ENCODE measurements at regions not wholly inside any gene's neighbourhood (a gene's known extent, or its start where the extent isn't known, plus 50 kb on each side); places are given as distances from the start of the nearest gene placed in this dataset.
"Not testable (repeated sequence)": the region's sequence is repeated elsewhere in the genome, so short reads cannot be mapped to it uniquely, and the experiment has no call there.

DNA sequence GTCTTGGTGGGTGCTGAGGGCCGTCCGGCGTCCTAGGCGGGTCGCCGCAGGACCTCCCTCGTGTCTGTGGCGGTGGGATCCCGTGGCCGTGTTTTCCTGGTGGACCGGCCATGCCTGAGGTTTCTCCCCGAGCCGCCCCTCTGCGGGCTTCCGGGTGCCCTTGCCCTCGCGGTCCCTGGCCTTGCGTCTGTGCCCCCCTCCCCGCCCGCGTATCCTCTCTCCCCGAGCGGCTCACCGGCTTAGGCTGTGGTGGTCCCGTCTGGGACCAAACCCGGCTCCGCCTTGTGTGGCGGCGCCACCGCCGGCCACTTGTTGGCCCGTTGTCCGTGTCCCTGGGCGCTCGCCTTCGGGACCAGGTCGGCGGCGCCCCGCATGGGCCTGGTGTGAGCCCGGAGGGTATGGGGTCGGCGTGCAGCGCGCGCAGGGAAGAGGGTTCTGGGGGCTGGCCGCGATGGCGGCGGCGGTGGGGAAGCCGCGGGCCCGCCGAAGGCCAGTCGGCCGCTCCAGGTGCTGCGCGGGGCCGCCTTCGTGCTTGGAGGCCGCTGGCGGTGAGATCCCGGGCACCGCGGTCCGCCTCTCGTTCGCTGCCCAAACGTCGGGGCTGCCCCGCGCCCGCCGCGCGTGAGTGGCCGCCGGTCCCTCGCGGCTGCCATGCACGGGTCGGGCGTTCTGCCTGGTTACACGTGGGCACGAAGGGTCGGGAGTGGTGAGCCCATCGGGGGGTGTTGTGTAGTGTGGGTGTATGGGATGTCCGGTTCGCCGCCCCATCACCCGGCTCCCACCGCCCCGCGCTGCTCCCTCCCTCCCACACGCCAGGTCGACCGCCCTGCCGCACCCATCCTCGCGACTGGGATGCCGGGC is 3899.1 kb upstream of the OR11H1 start:
- H3K4me3 ChIP-seq: no peak overlapping the region
- in situ Hi-C loops (cut with MboI; ENCODE audit: low pct_ligation_motif_present in 1 of 4, low pct_unique_long_range_greater_than_20kb in 1 of 4, low sequenced_read_pairs in 3 of 4) (no loop called here), intact Hi-C loops (cut with DNase I; ENCODE audit: low total_unique reads) (no loop called here)
- H3K27me3 ChIP-seq: no peaks in the 10 kb centered on the region
- H3K4me1 ChIP-seq: no peaks in the 10 kb centered on the region
- DNase-seq: no peak
- 95 to 96% methylated on average over 45 to 102 of the region's 102 CpGs for WGBS, 2 donors (ENCODE audit: low coverage in 1 of 2)
- TF ChIP-seq POLR2AphosphoS5 (IDR thresholded peaks at IDR 0.05) (no peak), EP300 (IDR thresholded peaks at IDR 0.05; ENCODE audit: low read depth) (no peak), POLR2A (IDR thresholded peaks at IDR 0.05) (no peak)
- TF ChIP-seq, protein P1, sequence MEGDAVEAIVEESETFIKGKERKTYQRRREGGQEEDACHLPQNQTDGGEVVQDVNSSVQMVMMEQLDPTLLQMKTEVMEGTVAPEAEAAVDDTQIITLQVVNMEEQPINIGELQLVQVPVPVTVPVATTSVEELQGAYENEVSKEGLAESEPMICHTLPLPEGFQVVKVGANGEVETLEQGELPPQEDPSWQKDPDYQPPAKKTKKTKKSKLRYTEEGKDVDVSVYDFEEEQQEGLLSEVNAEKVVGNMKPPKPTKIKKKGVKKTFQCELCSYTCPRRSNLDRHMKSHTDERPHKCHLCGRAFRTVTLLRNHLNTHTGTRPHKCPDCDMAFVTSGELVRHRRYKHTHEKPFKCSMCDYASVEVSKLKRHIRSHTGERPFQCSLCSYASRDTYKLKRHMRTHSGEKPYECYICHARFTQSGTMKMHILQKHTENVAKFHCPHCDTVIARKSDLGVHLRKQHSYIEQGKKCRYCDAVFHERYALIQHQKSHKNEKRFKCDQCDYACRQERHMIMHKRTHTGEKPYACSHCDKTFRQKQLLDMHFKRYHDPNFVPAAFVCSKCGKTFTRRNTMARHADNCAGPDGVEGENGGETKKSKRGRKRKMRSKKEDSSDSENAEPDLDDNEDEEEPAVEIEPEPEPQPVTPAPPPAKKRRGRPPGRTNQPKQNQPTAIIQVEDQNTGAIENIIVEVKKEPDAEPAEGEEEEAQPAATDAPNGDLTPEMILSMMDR (IDR thresholded peaks at IDR 0.05): no peak
- no peaks in the 10 kb centered on the region for H3K36me3 ChIP-seq
- H3K9me3 ChIP-seq: peaks cover 37 to 59% of the 10 kb centered on the region in 2 donors
- H3K27ac ChIP-seq: no peak overlapping the region

- H3K4me3 ChIP-seq: no peak overlapping the region
- H3K4me1 ChIP-seq: no peaks in the 10 kb centered on the region
- in situ Hi-C loops (cut with MboI; ENCODE audit: low pct_ligation_motif_present in 1 of 4, low pct_unique_long_range_greater_than_20kb in 1 of 4, low sequenced_read_pairs in 3 of 4) (no loop called here), intact Hi-C loops (cut with DNase I; ENCODE audit: low total_unique reads) (no loop called here)
- no peaks in the 10 kb centered on the region for H3K27me3 ChIP-seq
- no peak for DNase-seq
- WGBS, 2 donors (ENCODE audit: low coverage in 1 of 2): 93 to 94% methylated on average over 25 to 35 of the region's 35 CpGs
- TF ChIP-seq POLR2A (IDR thresholded peaks at IDR 0.05) (no peak), POLR2AphosphoS5 (IDR thresholded peaks at IDR 0.05) (no peak), EP300 (IDR thresholded peaks at IDR 0.05; ENCODE audit: low read depth) (no peak)
- TF ChIP-seq, protein P1 (IDR thresholded peaks at IDR 0.05): no peak
- no peak overlapping the region for H3K27ac ChIP-seq
- H3K9me3 ChIP-seq: peaks cover 37 to 50% of the 10 kb centered on the region in 2 donors
- H3K36me3 ChIP-seq: no peaks in the 10 kb centered on the region
Observed at GRCh38 chr22:11629661-11630385, 3898.2 kb upstream of the OR11H1 start.

DNA sequence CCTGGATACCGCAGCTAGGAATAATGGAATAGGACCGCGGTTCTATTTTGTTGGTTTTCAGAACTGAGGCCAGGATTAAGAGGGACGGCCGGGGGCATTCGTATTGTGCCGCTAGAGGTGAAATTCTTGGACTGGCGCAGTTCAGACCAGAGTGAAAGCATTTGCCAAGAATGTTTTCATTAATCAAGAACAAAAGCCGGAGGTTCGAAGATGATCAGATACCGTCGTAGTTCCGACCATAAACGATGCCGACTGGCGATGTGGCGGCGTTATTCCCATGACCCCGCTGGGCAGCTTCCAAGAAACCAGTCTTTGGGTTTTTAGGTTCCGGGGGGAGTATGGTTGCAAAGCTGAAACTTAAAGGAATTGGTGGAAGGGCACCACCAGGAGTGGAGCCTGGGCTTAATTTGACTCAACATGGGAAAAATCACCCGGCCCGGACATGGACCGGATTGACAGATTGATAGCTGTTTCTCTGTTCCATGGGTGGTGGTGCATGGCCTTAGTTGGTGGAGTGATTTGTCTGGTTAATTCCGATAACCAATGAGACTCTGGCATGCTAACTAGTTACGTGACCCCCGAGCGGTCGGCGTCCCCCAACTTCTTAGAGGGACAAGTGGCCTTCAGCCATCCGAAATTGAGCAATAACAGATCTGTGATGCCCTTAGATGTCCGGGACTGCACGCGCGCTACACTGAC is 3897.5 kb upstream of the OR11H1 start:
- H3K9me3 ChIP-seq: peaks cover 37 to 47% of the 10 kb centered on the region in 2 donors
- in situ Hi-C loops (cut with MboI; ENCODE audit: low pct_ligation_motif_present in 1 of 4, low pct_unique_long_range_greater_than_20kb in 1 of 4, low sequenced_read_pairs in 3 of 4); DNase-seq: not testable (repeated sequence)

More for the DNA sequence above, 3897.5 kb upstream of the OR11H1 start:
- H3K36me3 ChIP-seq; H3K27ac ChIP-seq; intact Hi-C loops (cut with DNase I; ENCODE audit: low total_unique reads); H3K27me3 ChIP-seq; H3K4me1 ChIP-seq; H3K4me3 ChIP-seq: not testable (repeated sequence)
- 91 to 95% methylated on average over 29 to 34 of the region's 34 CpGs for WGBS, 2 donors (ENCODE audit: low coverage in 1 of 2)
